Activated CD8-positive, alpha-beta memory T cell treated with anti-CD3 and anti-CD28 coated beads for 36 hours (primary cell): ENCODE measurements at regions not wholly inside any gene's neighbourhood (a gene's known extent, or its start where the extent isn't known, plus 50 kb on each side); places are given as distances from the start of the nearest gene placed in this dataset.

Source experiments
- CTCF ChIA-PET: fragments of 350-600 bp; sonication (Branson Sonifier 250); formaldehyde crosslinking; loops from one replicate; lab custom pipeline; 2021; ENCODE audit warnings: antibody characterized with exemption; lab: Charles Lee
- POLR2A ChIA-PET: fragments of 350-600 bp; sonication (Branson Sonifier 250); formaldehyde crosslinking; loops from one replicate; lab custom pipeline; 2021; ENCODE audit warnings: antibody characterized with exemption; lab: Charles Lee

GRCh38 chr2:12988279-12988678 is 271.5 kb downstream of the TRIB2 start:
- POLR2A ChIA-PET, result no interaction called here

DNA sequence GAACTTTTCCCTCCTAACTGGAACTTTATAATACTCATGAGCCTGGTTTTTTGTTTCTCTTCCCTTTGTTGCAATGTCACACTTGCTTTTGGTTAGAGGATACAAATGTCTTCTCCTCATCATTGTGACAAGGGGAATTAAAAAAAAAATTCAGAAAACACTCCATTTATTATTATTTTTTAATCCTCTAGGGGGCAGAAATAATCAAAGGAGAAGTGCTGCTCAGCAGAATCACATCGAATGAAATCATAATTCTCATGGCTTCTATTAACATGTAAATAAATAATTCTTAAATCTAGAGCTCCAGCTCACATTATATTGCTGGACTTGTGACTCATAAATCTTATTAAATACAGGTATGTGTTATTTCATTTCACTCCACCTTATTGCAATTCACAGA is 273.8 kb downstream of the TRIB2 start:
- ChIA-PET POLR2A (no interaction called here), CTCF (no interaction called here)

More at GRCh38 chr2:12988279-12988678, 271.5 kb downstream of the TRIB2 start:
- CTCF ChIA-PET, result interaction anchor here (1.3 kb wide), 1 partner anchor 19 kb away, joined by 3 read pairs; no protein-coding TSS in a partner anchor

DNA sequence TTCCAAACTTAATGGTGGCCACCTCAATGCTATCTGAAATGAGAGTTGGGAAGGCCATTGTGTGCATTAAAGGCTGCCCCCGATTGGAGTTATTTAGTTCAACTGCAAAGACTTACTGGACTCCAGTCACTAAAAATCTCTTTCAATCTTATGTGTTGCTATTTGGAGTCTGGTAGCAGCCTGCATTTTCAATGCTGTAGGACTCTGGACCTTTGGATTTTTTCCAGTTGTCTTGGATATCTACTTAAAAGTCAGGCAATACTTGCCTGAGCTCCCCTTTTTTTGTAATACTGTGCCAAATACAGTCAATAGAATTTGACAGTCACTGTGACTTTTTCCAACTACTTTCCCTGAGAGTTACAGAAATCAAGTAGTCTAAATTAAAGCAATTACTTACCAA is 281.9 kb downstream of the TRIB2 start:
- ChIA-PET CTCF (no interaction called here), POLR2A (no interaction called here)

GRCh38 chr2:13000664-13001363 is 284.1 kb downstream of the TRIB2 start:
- CTCF ChIA-PET, result interaction anchor here (0.9 kb wide), 1 partner anchor 1221 kb away, joined by 5 read pairs; no protein-coding TSS in a partner anchor
- POLR2A ChIA-PET, result no interaction called here

DNA sequence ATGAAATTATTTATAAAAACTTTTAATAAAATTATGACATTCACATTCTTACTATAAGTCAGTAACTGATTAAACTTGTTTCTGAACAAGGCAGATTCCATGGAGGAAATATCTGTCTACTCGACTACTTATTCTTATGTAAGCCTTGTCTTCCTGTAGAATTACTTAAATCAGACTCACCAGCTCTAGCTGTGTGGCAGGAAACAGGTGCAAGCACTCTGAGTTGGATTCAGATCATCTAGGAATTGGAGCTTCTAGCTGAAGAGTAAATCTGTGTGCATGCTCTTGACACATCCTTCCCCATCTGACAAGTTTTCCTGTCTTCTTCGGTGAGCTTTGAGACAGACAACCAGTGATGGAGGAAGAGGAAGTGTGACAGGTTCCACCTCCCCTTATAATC is 284.7 kb downstream of the TRIB2 start:
- CTCF ChIA-PET, result no interaction called here
- POLR2A ChIA-PET, result no interaction called here

DNA sequence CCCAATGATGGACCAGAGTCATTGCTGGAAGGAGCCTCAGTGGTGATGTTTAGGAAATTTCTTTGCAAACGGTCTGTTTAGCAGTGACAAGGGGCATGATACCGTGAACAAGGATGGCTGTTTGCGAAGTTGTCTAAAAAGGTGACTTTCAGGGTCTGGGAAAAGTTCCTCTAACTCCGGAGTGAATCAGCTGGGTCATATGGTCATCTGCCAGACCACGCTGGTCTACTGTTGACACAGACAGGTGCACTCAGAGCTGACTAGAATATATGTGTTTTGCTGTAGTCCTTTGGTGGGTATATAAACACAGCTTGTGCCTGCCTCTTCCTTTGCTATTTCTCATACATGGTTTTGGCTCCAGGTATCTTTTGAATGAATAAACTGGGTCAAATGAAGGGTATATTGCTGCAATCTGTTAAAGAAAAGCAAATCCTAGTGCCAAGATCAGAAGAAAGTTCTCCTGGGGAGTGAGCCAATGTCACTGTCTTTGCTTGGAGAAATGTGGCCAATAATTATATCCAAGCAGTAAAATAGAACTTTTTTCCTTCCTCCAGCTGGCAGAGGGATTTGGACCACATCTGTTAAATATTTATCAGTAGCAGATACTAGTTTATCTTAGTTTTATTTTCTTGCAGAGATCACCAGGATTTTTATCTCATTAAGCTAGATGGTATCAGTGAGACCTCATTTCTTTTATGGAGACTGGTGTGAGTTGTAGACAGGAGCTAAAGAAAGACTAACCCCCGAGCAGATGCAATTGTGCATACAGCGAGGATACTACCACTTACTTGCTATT is 286.0 kb downstream of the TRIB2 start:
- ChIA-PET CTCF (interaction anchor here (1.3 kb wide), 1 partner anchor 72 kb away, joined by 3 read pairs; no protein-coding TSS in a partner anchor), POLR2A (no interaction called here)

GRCh38 chr2:13003500-13003899 is 286.8 kb downstream of the TRIB2 start:
- ChIA-PET POLR2A (no interaction called here), CTCF (interaction anchor here (1.3 kb wide), 1 partner anchor 73 kb away, joined by 3 read pairs; no protein-coding TSS in a partner anchor)

DNA sequence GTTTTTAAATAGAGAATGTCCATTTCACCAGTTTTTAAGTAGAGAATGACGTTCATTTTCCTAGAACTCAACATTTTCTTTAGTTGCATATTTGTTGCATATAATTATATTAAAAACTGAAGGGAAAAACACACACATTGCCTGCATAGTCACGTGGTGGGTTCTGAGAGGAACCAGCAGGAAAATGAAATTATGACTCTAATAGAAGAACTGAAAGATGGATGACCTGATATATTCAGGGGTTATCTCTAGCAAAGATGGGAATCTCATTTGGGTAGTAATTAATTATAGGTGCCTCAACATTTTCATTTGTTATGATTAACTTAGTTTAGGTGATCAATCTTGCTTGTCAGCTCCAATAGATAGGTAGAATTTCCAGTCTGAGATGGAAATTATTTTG is 288.3 kb downstream of the TRIB2 start:
- POLR2A ChIA-PET, result no interaction called here
- CTCF ChIA-PET, result no interaction called here

DNA sequence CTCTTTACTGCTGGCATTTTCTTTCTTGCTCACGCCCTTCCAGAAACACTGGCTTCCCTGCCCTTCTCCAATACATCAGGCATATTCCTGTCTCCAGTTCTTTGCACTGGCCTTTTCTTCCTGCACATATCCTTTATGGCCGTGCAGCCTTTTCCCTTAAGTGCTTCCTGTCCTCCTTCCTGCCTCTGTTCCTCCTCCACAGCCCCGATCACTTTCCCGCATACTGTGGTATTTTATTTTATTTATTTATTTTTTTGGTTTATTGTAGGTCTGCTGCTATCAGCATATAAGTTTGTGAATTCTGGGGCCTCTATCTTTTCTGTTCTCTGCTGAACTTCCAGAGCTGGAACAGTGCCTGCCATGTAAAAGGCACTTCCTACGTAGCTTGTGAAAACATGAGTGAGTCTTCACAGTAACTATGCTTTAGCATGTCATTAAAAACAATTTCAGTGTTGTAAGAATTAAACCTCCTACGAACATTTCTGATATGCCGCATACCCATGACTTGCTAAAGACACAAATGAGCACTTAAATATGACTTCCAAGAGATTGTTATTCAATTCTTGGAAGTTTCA is 289.1 kb downstream of the TRIB2 start:
- POLR2A ChIA-PET, result no interaction called here
- CTCF ChIA-PET, result interaction anchor here (0.9 kb wide), 2 partner anchors 289 to 1142 kb away, joined by 3 to 4 read pairs; partner anchors contain the start of gene TRIB2

- POLR2A ChIA-PET, result no interaction called here
- CTCF ChIA-PET, result interaction anchor here (0.9 to 1.6 kb wide), 6 partner anchors 13 to 1143 kb away, joined by 3 to 9 read pairs (median 4); partner anchors contain the start of gene TRIB2
These were observed 289.7 kb downstream of the TRIB2 start for GRCh38 chr2:13006426-13006825.

GRCh38 chr2:13006829-13007717 is 290.3 kb downstream of the TRIB2 start:
- ChIA-PET POLR2A (no interaction called here), CTCF (interaction anchor here (0.8 to 1.6 kb wide), 9 partner anchors 12 to 1177 kb away, joined by 3 to 9 read pairs (median 4); no protein-coding TSS in a partner anchor)

DNA sequence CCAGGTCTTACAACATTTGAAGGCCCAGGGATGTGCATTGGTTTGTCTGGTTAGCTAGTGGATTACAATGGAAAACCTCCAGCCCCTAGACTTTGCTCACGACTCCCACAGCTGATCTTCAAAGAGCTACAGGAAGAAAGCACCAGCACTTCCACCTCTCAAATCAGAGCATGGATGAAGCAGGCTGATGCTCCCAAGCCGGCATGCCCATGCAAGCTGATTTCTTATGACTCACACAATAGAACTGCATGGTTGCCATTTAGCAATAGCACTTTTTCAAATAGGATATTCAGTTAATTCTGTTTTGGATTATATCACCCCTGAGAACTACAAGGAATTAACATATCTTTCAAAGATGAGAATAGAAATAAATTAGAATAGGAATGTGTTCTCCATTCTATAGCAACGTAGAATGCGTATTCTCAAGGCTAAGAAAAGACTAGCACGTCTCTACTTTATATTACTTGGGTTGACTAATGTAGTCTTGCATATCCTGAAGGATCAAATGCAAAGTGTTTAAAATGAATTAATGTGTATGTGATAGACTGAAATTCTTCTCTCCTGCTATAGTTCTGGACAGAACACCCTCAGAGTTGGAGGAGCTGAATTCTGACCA is 292.4 kb downstream of the TRIB2 start:
- CTCF ChIA-PET, result no interaction called here
- POLR2A ChIA-PET, result no interaction called here

- CTCF ChIA-PET, result no interaction called here
- POLR2A ChIA-PET, result no interaction called here
These were observed 293.5 kb downstream of the TRIB2 start for GRCh38 chr2:13010283-13010682.

DNA sequence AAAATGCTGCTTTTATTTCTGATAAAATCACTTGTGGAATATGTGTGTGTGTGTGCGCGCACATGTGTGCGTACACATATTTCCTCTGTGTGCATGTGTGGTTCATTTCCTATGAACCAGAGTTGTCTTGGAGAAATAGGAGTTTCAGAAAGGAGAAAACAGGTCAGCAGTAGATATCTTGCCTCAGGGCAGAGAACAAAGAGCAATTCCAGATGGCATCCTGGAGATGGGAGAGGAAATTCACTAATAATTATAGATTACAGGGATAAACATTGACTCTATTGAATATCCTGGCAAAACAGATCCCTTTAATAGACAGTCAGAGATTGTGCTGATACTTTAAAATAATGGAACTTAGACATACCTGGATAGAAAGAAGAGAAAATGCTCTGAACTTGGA is 298.0 kb downstream of the TRIB2 start:
- ChIA-PET CTCF (no interaction called here), POLR2A (no interaction called here)

GRCh38 chr2:13015532-13016320 is 299.0 kb downstream of the TRIB2 start:
- POLR2A ChIA-PET, result no interaction called here
- CTCF ChIA-PET, result no interaction called here

- POLR2A ChIA-PET, result no interaction called here
- CTCF ChIA-PET, result no interaction called here
These were observed 301.8 kb downstream of the TRIB2 start for GRCh38 chr2:13018490-13018889.

- POLR2A ChIA-PET, result no interaction called here
- CTCF ChIA-PET, result no interaction called here
These were observed 303.0 kb downstream of the TRIB2 start for GRCh38 chr2:13019781-13020180.

- POLR2A ChIA-PET, result no interaction called here
These were observed 303.7 kb downstream of the TRIB2 start for GRCh38 chr2:13020469-13020868.

More at GRCh38 chr2:13020469-13020868, 303.7 kb downstream of the TRIB2 start:
- CTCF ChIA-PET, result no interaction called here
